Transverse colon (tissue), 3 donors: ENCODE measurements at regions not wholly inside any gene's neighbourhood (a gene's known extent, or its start where the extent isn't known, plus 50 kb on each side); places are given as distances from the start of the nearest gene placed in this dataset.

Experiments
- CTCF ChIP-seq, 5 experiments: fragments of 200-600 bp in 3 of 5; fragments of 450-650 bp in 2 of 5; sonication (generic) in 3 of 5; IDR thresholded peaks; 1 replicate in 2 of 5; 2 replicates in 3 of 5; pipeline ENCODE4 v1.5.1; 2016 to 2017; ENCODE audit warnings: antibody characterized with exemption in 5 of 5, inconsistent platforms in 3 of 5, mild to moderate bottlenecking in 2 of 5, moderate library complexity in 1 of 5
- EP300 ChIP-seq: sonication (generic); formaldehyde crosslinking; IDR thresholded peaks from one replicate; pipeline ENCODE4 v1.6.1; 2017; ENCODE audit warnings: antibody characterized with exemption, low read depth
- POLR2A ChIP-seq: fragments of 450-650 bp; IDR thresholded peaks from one replicate; pipeline ENCODE4 v1.6.1; 2016; ENCODE audit warnings: antibody characterized with exemption, mild to moderate bottlenecking, moderate library complexity

- TF ChIP-seq CTCF (IDR thresholded peaks at IDR 0.05), result no peak
- TF ChIP-seq EP300, result no peak
- no peak for TF ChIP-seq POLR2A
These were observed 181.4 kb downstream of the MAF start for GRCh38 chr16:79419148-79419547.
